Fibroblast of lung (primary cell): ENCODE measurements at regions not wholly inside any gene's neighbourhood (a gene's known extent, or its start where the extent isn't known, plus 50 kb on each side); places are given as distances from the start of the nearest gene placed in this dataset.

Source experiments
- DNase-seq, 2 donors: peaks; one replicate each; pipeline versions ENCODE4 v3.0.0 to v3.0.0-alpha.2; 2010; ENCODE audit warnings: low read depth in 2 of 2
- H2AFZ ChIP-seq: 2 replicates; pipeline ENCODE4 v1.5.1; 2012; ENCODE audit warnings: low read length, control low read depth, inconsistent platforms
- H3K27ac ChIP-seq: 2 replicates; pipeline ENCODE4 v1.5.1; 2011; ENCODE audit warnings: low read length, control low read depth; ENCODE audit not compliant: insufficient read depth
- H3K27me3 ChIP-seq: 2 replicates; pipeline ENCODE4 v1.5.1; 2011; ENCODE audit warnings: mild to moderate bottlenecking, low read length; ENCODE audit not compliant: control insufficient read depth, insufficient read depth
- H3K36me3 ChIP-seq: 2 replicates; pipeline ENCODE4 v1.5.1; 2011; ENCODE audit warnings: low read length; ENCODE audit not compliant: control insufficient read depth, insufficient read depth
- H3K4me1 ChIP-seq: 2 replicates; pipeline ENCODE4 v1.5.1; 2011; ENCODE audit warnings: low read length; ENCODE audit not compliant: control insufficient read depth, insufficient read depth; ENCODE audit errors: extremely low read depth
- H3K4me2 ChIP-seq: 2 replicates; pipeline ENCODE4 v1.5.1; 2011; ENCODE audit warnings: low read length, control low read depth; ENCODE audit not compliant: insufficient read depth; ENCODE audit errors: extremely low read depth
- H3K4me3 ChIP-seq, 4 experiments: fragments of 200-600 bp in 1 of 4; sonication (generic) in 1 of 4; replicated peaks in 1 of 4; 2 replicates each; pipeline ENCODE4 v1.5.1; 2011 to 2016; ENCODE audit warnings: low read length in 4 of 4, low read depth in 3 of 4, mild to moderate bottlenecking in 3 of 4, control low read depth in 2 of 4, inconsistent platforms in 1 of 4, mixed read lengths in 1 of 4; ENCODE audit not compliant: insufficient read depth in 1 of 4; ENCODE audit errors: control extremely low read depth in 1 of 4
- H3K79me2 ChIP-seq: 2 replicates; pipeline ENCODE4 v1.5.1; 2012; ENCODE audit warnings: mild to moderate bottlenecking, low read length, inconsistent platforms; ENCODE audit not compliant: control insufficient read depth, insufficient read depth
- H3K9ac ChIP-seq: 2 replicates; pipeline ENCODE4 v1.5.1; 2011; ENCODE audit warnings: mild to moderate bottlenecking, low read length, control low read depth; ENCODE audit not compliant: insufficient read depth
- H3K9me3 ChIP-seq: 2 replicates; pipeline ENCODE4 v1.5.1; 2012; ENCODE audit warnings: low read depth, low read length; ENCODE audit not compliant: control insufficient read depth, insufficient read depth
- H4K20me1 ChIP-seq: 2 replicates; pipeline ENCODE4 v1.5.1; 2011; ENCODE audit warnings: low read length; ENCODE audit not compliant: control insufficient read depth, insufficient read depth; ENCODE audit errors: extremely low read depth
- CTCF ChIP-seq, 2 donors: IDR thresholded peaks in 1 of 2; conservative IDR thresholded peaks in 1 of 2; 1 replicate in 1 of 2; 2 replicates in 1 of 2; pipeline ENCODE4 v1.5.1; 2011 to 2012; ENCODE audit warnings: low read length in 2 of 2, control low read depth in 1 of 2, inconsistent platforms in 1 of 2, low read depth in 1 of 2, mild to moderate bottlenecking in 1 of 2
- EZH2 ChIP-seq: IDR thresholded peaks from 2 replicates; pipeline ENCODE4 v1.5.1; 2012; ENCODE audit warnings: low read length, control low read depth, mild to moderate bottlenecking; ENCODE audit errors: missing control alignments

GRCh38 chr9:99466104-99466503, 244.0 kb downstream of the SEC61B start:
- Histone ChIP-seq H3K4me3 (no peak overlapping the region), H3K79me2 (no peaks in the 10 kb centered on the region), H3K9me3 (no peaks in the 10 kb centered on the region), H3K27ac (no peak overlapping the region), H3K4me2 (no peak overlapping the region), H2AFZ (no peak overlapping the region), H3K27me3 (no peaks in the 10 kb centered on the region), H3K9ac (no peak overlapping the region), H3K4me1 (peaks cover 2% of the 10 kb centered on the region), H4K20me1 (no peaks in the 10 kb centered on the region), H3K36me3 (no peaks in the 10 kb centered on the region)
- DNase-seq: no peak
- TF ChIP-seq CTCF (conservative IDR thresholded peaks at IDR 0.05 in 1 of 2, IDR thresholded peaks at IDR 0.05 in 1 of 2; ENCODE audit: low read depth in 1 of 2, low read length in 2 of 2) (no peak), EZH2 (no peak)

GRCh38 chr9:99466781-99467180, 244.7 kb downstream of the SEC61B start:
- TF ChIP-seq CTCF (conservative IDR thresholded peaks at IDR 0.05 in 1 of 2, IDR thresholded peaks at IDR 0.05 in 1 of 2; ENCODE audit: low read depth in 1 of 2, low read length in 2 of 2) (no peak), EZH2 (no peak)
- H3K27me3 ChIP-seq: no peaks in the 10 kb centered on the region
- DNase-seq: no peak
- no peak overlapping the region for H3K9ac ChIP-seq
- no peaks in the 10 kb centered on the region for H3K36me3 ChIP-seq
- no peaks in the 10 kb centered on the region for H3K79me2 ChIP-seq
- H3K4me2 ChIP-seq: no peak overlapping the region
- no peaks in the 10 kb centered on the region for H4K20me1 ChIP-seq
- peaks cover 2% of the 10 kb centered on the region for H3K4me1 ChIP-seq
- no peaks in the 10 kb centered on the region for H3K9me3 ChIP-seq
- no peak overlapping the region for H3K27ac ChIP-seq
- no peak overlapping the region for H3K4me3 ChIP-seq
- H2AFZ ChIP-seq: no peak overlapping the region

- no peaks in the 10 kb centered on the region for H3K79me2 ChIP-seq
- H3K36me3 ChIP-seq: no peaks in the 10 kb centered on the region
- TF ChIP-seq EZH2: no peak
- no peaks in the 10 kb centered on the region for H4K20me1 ChIP-seq
- no peak overlapping the region for H3K4me3 ChIP-seq
- no peak for DNase-seq
- no peak overlapping the region for H3K4me2 ChIP-seq
- no peaks in the 10 kb centered on the region for H3K4me1 ChIP-seq
- no peak overlapping the region for H3K9ac ChIP-seq
- H3K27me3 ChIP-seq: no peaks in the 10 kb centered on the region
- H3K27ac ChIP-seq: no peak overlapping the region
- H2AFZ ChIP-seq: no peak overlapping the region
- no peaks in the 10 kb centered on the region for H3K9me3 ChIP-seq
These were observed 249.0 kb downstream of the SEC61B start for GRCh38 chr9:99471033-99471432.
